ENCODE measurements at regions not wholly inside any gene's neighbourhood (a gene's known extent, or its start where the extent isn't known, plus 50 kb on each side); places are given as distances from the start of the nearest gene placed in this dataset.

- no peak for DNase-seq (ENCODE audit: low read depth, low spot score)
These were observed 225.3 kb upstream of the PPP2R3A start for GRCh38 chr3:135740211-135740610.

GRCh38 chr3:135740751-135741150, 224.8 kb upstream of the PPP2R3A start:
- DNase-seq (ENCODE audit: low read depth, low spot score), result no peak

- DNase-seq (ENCODE audit: low read depth, low spot score), result no peak
These were observed 213.5 kb upstream of the PPP2R3A start for GRCh38 chr3:135751991-135752390.

GRCh38 chr3:135752851-135753250, 212.7 kb upstream of the PPP2R3A start:
- DNase-seq (ENCODE audit: low read depth, low spot score), result no peak

GRCh38 chr3:135753506-135753905, 212.0 kb upstream of the PPP2R3A start:
- DNase-seq (ENCODE audit: low read depth, low spot score), result no peak

GRCh38 chr3:135755330-135756105, 210.0 kb upstream of the PPP2R3A start:
- no peak for DNase-seq (ENCODE audit: low read depth, low spot score)

GRCh38 chr3:135756106-135756668, 209.3 kb upstream of the PPP2R3A start:
- DNase-seq (ENCODE audit: low read depth, low spot score), result no peak

GRCh38 chr3:135757421-135757820, 208.1 kb upstream of the PPP2R3A start:
- DNase-seq (ENCODE audit: low read depth, low spot score), result no peak

- DNase-seq (ENCODE audit: low read depth, low spot score), result no peak
These were observed 206.6 kb upstream of the PPP2R3A start for GRCh38 chr3:135758961-135759360.

- DNase-seq (ENCODE audit: low read depth, low spot score), result no peak
These were observed 205.9 kb upstream of the PPP2R3A start for GRCh38 chr3:135759651-135760050.

GRCh38 chr3:135760581-135760980, 204.9 kb upstream of the PPP2R3A start:
- DNase-seq (ENCODE audit: low read depth, low spot score), result no peak

GRCh38 chr3:135762188-135762856, 203.2 kb upstream of the PPP2R3A start:
- no peak for DNase-seq (ENCODE audit: low read depth, low spot score)

- DNase-seq (ENCODE audit: low read depth, low spot score), result no peak
These were observed 199.4 kb upstream of the PPP2R3A start for GRCh38 chr3:135766115-135766514.

- DNase-seq (ENCODE audit: low read depth, low spot score), result no peak
These were observed 193.8 kb upstream of the PPP2R3A start for GRCh38 chr3:135771760-135772159.

GRCh38 chr3:135779024-135779423, 186.5 kb upstream of the PPP2R3A start:
- no peak for DNase-seq (ENCODE audit: low read depth, low spot score)

- no peak for DNase-seq (ENCODE audit: low read depth, low spot score)
These were observed 185.8 kb upstream of the PPP2R3A start for GRCh38 chr3:135779590-135780235.

GRCh38 chr3:135781026-135781815, 184.3 kb upstream of the PPP2R3A start:
- DNase-seq (ENCODE audit: low read depth, low spot score), result no peak

- no peak for DNase-seq (ENCODE audit: low read depth, low spot score)
These were observed 181.0 kb upstream of the PPP2R3A start for GRCh38 chr3:135784557-135784956.

- DNase-seq (ENCODE audit: low read depth, low spot score), result no peak
These were observed 177.4 kb upstream of the PPP2R3A start for GRCh38 chr3:135788146-135788545.

- no peak for DNase-seq (ENCODE audit: low read depth, low spot score)
These were observed 176.6 kb upstream of the PPP2R3A start for GRCh38 chr3:135788978-135789377.

- no peak for DNase-seq (ENCODE audit: low read depth, low spot score)
These were observed 173.4 kb upstream of the PPP2R3A start for GRCh38 chr3:135792174-135792573.
